DND-41 (cell line): ENCODE measurements at regions not wholly inside any gene's neighbourhood (a gene's known extent, or its start where the extent isn't known, plus 50 kb on each side); places are given as distances from the start of the nearest gene placed in this dataset.

Source experiments
- ATAC-seq: fragments of 200-7000 bp; cut with Tn5 transposase; 3 replicates; pipeline ENCODE4 v1.9.1; 2021; ENCODE audit warnings: low read depth; ENCODE audit not compliant: insufficient read depth
- DNase-seq: peaks from one replicate; pipeline ENCODE4 v3.0.0-alpha.2; 2020
- H2AFZ ChIP-seq: 2 replicates; pipeline ENCODE4 v1.6.0; 2012; ENCODE audit warnings: low read depth, low read length
- H3K27ac ChIP-seq: 2 replicates; pipeline ENCODE4 v1.5.1; 2012; ENCODE audit warnings: low read length, inconsistent platforms
- H3K27me3 ChIP-seq: fragments of 200-600 bp; sonication (generic); 2 replicates; pipeline ENCODE4 v1.6.0; 2012; ENCODE audit warnings: low read length, mild to moderate bottlenecking, inconsistent platforms; ENCODE audit not compliant: insufficient read depth, poor library complexity
- H3K36me3 ChIP-seq: 2 replicates; pipeline ENCODE4 v1.5.1; 2012; ENCODE audit warnings: low read length, inconsistent platforms; ENCODE audit not compliant: insufficient read depth
- H3K4me1 ChIP-seq: 2 replicates; pipeline ENCODE4 v1.5.1; 2012; ENCODE audit warnings: mild to moderate bottlenecking, low read length; ENCODE audit not compliant: insufficient read depth
- H3K4me2 ChIP-seq: 2 replicates; pipeline ENCODE4 v1.6.0; 2012; ENCODE audit warnings: mild to moderate bottlenecking, moderate library complexity, low read length, inconsistent platforms; ENCODE audit not compliant: insufficient read depth
- H3K4me3 ChIP-seq, 2 experiments: fragments of 200-600 bp in 1 of 2; shearing (Covaris generic) in 1 of 2; 2 replicates each; pipeline ENCODE4 v1.5.1; 2012 to 2016; ENCODE audit warnings: inconsistent platforms in 2 of 2, low read length in 2 of 2, mild to moderate bottlenecking in 2 of 2, low read depth in 1 of 2, moderate library complexity in 1 of 2
- H3K79me2 ChIP-seq: 2 replicates; pipeline ENCODE4 v1.6.0; 2012; ENCODE audit warnings: low read length, inconsistent platforms; ENCODE audit not compliant: insufficient read depth
- H3K9ac ChIP-seq: 2 replicates; pipeline ENCODE4 v1.6.0; 2012; ENCODE audit warnings: low read depth, mild to moderate bottlenecking, inconsistent platforms, low read length, moderate library complexity
- H3K9me3 ChIP-seq: 2 replicates; pipeline ENCODE4 v1.5.1; 2012; ENCODE audit warnings: low read length, moderate library complexity, mild to moderate bottlenecking, inconsistent platforms; ENCODE audit not compliant: insufficient read depth, severe bottlenecking
- H4K20me1 ChIP-seq: 2 replicates; pipeline ENCODE4 v1.6.0; 2012; ENCODE audit warnings: low read length; ENCODE audit not compliant: insufficient read depth
- CTCF ChIP-seq: IDR thresholded peaks from 2 replicates; pipeline ENCODE4 v1.5.1; 2012; ENCODE audit warnings: borderline replicate concordance, low read length, moderate library complexity, mild to moderate bottlenecking; ENCODE audit not compliant: poor library complexity, severe bottlenecking; ENCODE audit errors: extremely low read depth
- EZH2 ChIP-seq: IDR thresholded peaks from 3 replicates; pipeline ENCODE4 v1.6.1; 2012; ENCODE audit warnings: borderline replicate concordance, low read depth, mild to moderate bottlenecking, moderate library complexity, low read length, inconsistent platforms; ENCODE audit not compliant: severe bottlenecking

- H3K79me2 ChIP-seq = no peaks in the 10 kb centered on the region
- no peaks in the 10 kb centered on the region for H4K20me1 ChIP-seq
- no peak overlapping the region for H3K4me2 ChIP-seq
- no peak overlapping the region for H3K27ac ChIP-seq
- no peak overlapping the region for H2AFZ ChIP-seq
- ATAC-seq (no peak), DNase-seq (no peak)
- peaks cover 11% of the 10 kb centered on the region for H3K9me3 ChIP-seq
- H3K27me3 ChIP-seq = no peaks in the 10 kb centered on the region
- no peak for TF ChIP-seq CTCF
- no peak for TF ChIP-seq EZH2
- no peak overlapping the region for H3K4me3 ChIP-seq
- H3K36me3 ChIP-seq = peaks cover 4% of the 10 kb centered on the region; the same call in 1 of the 2 replicates
- no peaks in the 10 kb centered on the region for H3K4me1 ChIP-seq
- no peak overlapping the region for H3K9ac ChIP-seq
These were observed 98.3 kb downstream of the BACH1 start for GRCh38 chr21:29396951-29397455.

- ATAC-seq (no peak), DNase-seq (no peak)
- H3K9me3 ChIP-seq = peaks cover 11% of the 10 kb centered on the region
- peaks cover 4% of the 10 kb centered on the region; the same call in 1 of the 2 replicates for H3K36me3 ChIP-seq
- TF ChIP-seq EZH2 (no peak), CTCF (no peak)
- H3K27me3 ChIP-seq = no peaks in the 10 kb centered on the region
- H3K9ac ChIP-seq = no peak overlapping the region
- no peaks in the 10 kb centered on the region for H3K4me1 ChIP-seq
- H3K4me2 ChIP-seq = no peak overlapping the region
- H3K4me3 ChIP-seq = no peak overlapping the region
- no peak overlapping the region for H3K27ac ChIP-seq
- no peak overlapping the region for H2AFZ ChIP-seq
- no peaks in the 10 kb centered on the region for H3K79me2 ChIP-seq
- no peaks in the 10 kb centered on the region for H4K20me1 ChIP-seq
These were observed 104.6 kb downstream of the BACH1 start for GRCh38 chr21:29403301-29403700.

- H3K27ac ChIP-seq = no peak overlapping the region
- no peaks in the 10 kb centered on the region for H3K4me1 ChIP-seq
- no peak overlapping the region for H3K4me2 ChIP-seq
- no peaks in the 10 kb centered on the region for H3K79me2 ChIP-seq
- H3K4me3 ChIP-seq = no peak overlapping the region
- ATAC-seq (no peak), DNase-seq (no peak)
- TF ChIP-seq CTCF (no peak), EZH2 (no peak)
- peaks cover 11% of the 10 kb centered on the region for H3K9me3 ChIP-seq
- H3K36me3 ChIP-seq = peaks cover 4% of the 10 kb centered on the region; the same call in 1 of the 2 replicates
- H3K27me3 ChIP-seq = no peaks in the 10 kb centered on the region
- no peaks in the 10 kb centered on the region for H4K20me1 ChIP-seq
- no peak overlapping the region for H3K9ac ChIP-seq
- H2AFZ ChIP-seq = no peak overlapping the region
These were observed 105.3 kb downstream of the BACH1 start for GRCh38 chr21:29403922-29404538.
